Astrocyte (in vitro differentiated cells and primary cell): ENCODE measurements at regions not wholly inside any gene's neighbourhood (a gene's known extent, or its start where the extent isn't known, plus 50 kb on each side); places are given as distances from the start of the nearest gene placed in this dataset.

Source experiments
- CTCF ChIP-seq: IDR thresholded peaks from 2 replicates; pipeline ENCODE4 v1.5.1; 2011; ENCODE audit warnings: low read depth, mild to moderate bottlenecking, inconsistent platforms, low read length, moderate library complexity; ENCODE audit not compliant: insufficient read depth
- EZH2 ChIP-seq: IDR thresholded peaks from 2 replicates; pipeline ENCODE4 v1.6.1; 2012; ENCODE audit warnings: mild to moderate bottlenecking, low read length, inconsistent platforms; ENCODE audit not compliant: insufficient read depth

- TF ChIP-seq CTCF (no peak), EZH2 (no peak)
These were observed 120.8 kb downstream of the ENC1 start for GRCh38 chr5:74519679-74520078.
